WTC11 (cell line): ENCODE measurements at regions not wholly inside any gene's neighbourhood (a gene's known extent, or its start where the extent isn't known, plus 50 kb on each side); places are given as distances from the start of the nearest gene placed in this dataset.

ENCODE experiments used
- ATAC-seq: fragments of 200-7000 bp; cut with Tn5 transposase; 2 replicates; pipeline ENCODE4 v1.10.0; 2021; ENCODE audit warnings: mild to moderate bottlenecking, moderate library complexity
- CTCF ChIA-PET: fragments of 300-600 bp; sonication (Branson Sonifier 250); formaldehyde crosslinking; loops from one replicate; lab custom pipeline; 2021; ENCODE audit warnings: antibody characterized with exemption; lab: Charles Lee
- POLR2A ChIA-PET: fragments of 350-600 bp; sonication (Branson Sonifier 250); formaldehyde crosslinking; loops from one replicate; lab custom pipeline; 2021; ENCODE audit warnings: antibody characterized with exemption; lab: Charles Lee
- DNase-seq: peaks from one replicate; pipeline ENCODE4 v3.0.0; 2021; ENCODE audit warnings: low spot score
- H3K27ac Mint-ChIP-seq: 2 replicates; pipeline ENCODE4 v1.8.0; 2021; ENCODE audit warnings: mixed read lengths
- H3K27me3 Mint-ChIP-seq: 2 replicates; pipeline ENCODE4 v1.8.0; 2021; ENCODE audit warnings: low read depth, mild to moderate bottlenecking, moderate library complexity, mixed read lengths
- H3K36me3 Mint-ChIP-seq: 2 replicates; pipeline ENCODE4 v1.8.0; 2021; ENCODE audit warnings: mixed read lengths
- H3K4me1 Mint-ChIP-seq: 2 replicates; pipeline ENCODE4 v1.8.0; 2022; ENCODE audit warnings: mixed read lengths
- H3K4me3 Mint-ChIP-seq: 2 replicates; pipeline ENCODE4 v1.8.0; 2021; ENCODE audit warnings: mild to moderate bottlenecking, moderate library complexity, mixed read lengths
- H3K9me3 Mint-ChIP-seq: 2 replicates; pipeline ENCODE4 v1.8.0; 2021; ENCODE audit warnings: mixed read lengths
- AR ChIP-seq: fragments of 250-450 bp; sonication (Bioruptor Pico); IDR thresholded peaks from 2 replicates; pipeline ENCODE4 v1.9.0; 2021; ENCODE audit warnings: mild to moderate bottlenecking
- CREB1 ChIP-seq: sonication (generic); formaldehyde crosslinking; IDR thresholded peaks from 2 replicates; pipeline ENCODE4 v1.8.0; 2023; ENCODE audit warnings: mild to moderate bottlenecking, missing genetic modification reagents
- E2F4 ChIP-seq: sonication (generic); formaldehyde crosslinking; IDR thresholded peaks from 2 replicates; pipeline ENCODE4 v1.8.1; 2022; ENCODE audit warnings: low read depth, mild to moderate bottlenecking, moderate library complexity, missing genetic modification reagents, borderline replicate concordance
- ELF4 ChIP-seq: sonication (generic); formaldehyde crosslinking; IDR thresholded peaks from 2 replicates; pipeline ENCODE4 v1.8.1; 2022; ENCODE audit warnings: low read depth, mild to moderate bottlenecking, moderate library complexity, missing genetic modification reagents
- EMX1 ChIP-seq: fragments of 250-450 bp; sonication (Bioruptor Pico); IDR thresholded peaks from 2 replicates; pipeline ENCODE4 v1.8.0; 2021; ENCODE audit warnings: mild to moderate bottlenecking
- FOXJ3 ChIP-seq: sonication (generic); formaldehyde crosslinking; IDR thresholded peaks from 2 replicates; pipeline ENCODE4 v1.9.0; 2021; ENCODE audit warnings: missing genetic modification reagents, mild to moderate bottlenecking, borderline replicate concordance
- FOXP1 ChIP-seq: sonication (generic); formaldehyde crosslinking; IDR thresholded peaks from 2 replicates; pipeline ENCODE4 v1.8.0; 2022; ENCODE audit warnings: missing genetic modification reagents, mild to moderate bottlenecking, moderate library complexity, borderline replicate concordance
- FOXP4 ChIP-seq: sonication (generic); formaldehyde crosslinking; IDR thresholded peaks from 2 replicates; pipeline ENCODE4 v1.8.0; 2022; ENCODE audit warnings: mild to moderate bottlenecking, missing genetic modification reagents
- GABPB1 ChIP-seq: sonication (generic); formaldehyde crosslinking; IDR thresholded peaks from 2 replicates; pipeline ENCODE4 v1.8.1; 2023; ENCODE audit warnings: mild to moderate bottlenecking, missing genetic modification reagents
- HMGA2 ChIP-seq: fragments of 250-450 bp; sonication (Bioruptor Pico); IDR thresholded peaks from 2 replicates; pipeline ENCODE4 v1.4.0; 2021; ENCODE audit warnings: mild to moderate bottlenecking, moderate library complexity
- IRF1 ChIP-seq: sonication (generic); formaldehyde crosslinking; IDR thresholded peaks from 2 replicates; pipeline ENCODE4 v1.8.0; 2023; ENCODE audit warnings: missing genetic modification reagents
- KAT7 ChIP-seq: sonication (generic); formaldehyde crosslinking; IDR thresholded peaks from 2 replicates; pipeline ENCODE4 v1.8.1; 2023; ENCODE audit warnings: missing genetic modification reagents, mild to moderate bottlenecking, borderline replicate concordance
- MLX ChIP-seq: sonication (generic); formaldehyde crosslinking; IDR thresholded peaks from 2 replicates; pipeline ENCODE4 v1.8.1; 2023; ENCODE audit warnings: mild to moderate bottlenecking, missing genetic modification reagents, moderate library complexity
- MXD4 ChIP-seq: fragments of 250-450 bp; sonication (Bioruptor Pico); IDR thresholded peaks from 2 replicates; pipeline ENCODE4 v1.8.0; 2021; ENCODE audit warnings: mild to moderate bottlenecking, moderate library complexity, borderline replicate concordance
- PRRX2 ChIP-seq: fragments of 250-450 bp; sonication (Bioruptor Pico); IDR thresholded peaks from 2 replicates; pipeline ENCODE4 v1.8.0; 2021; ENCODE audit warnings: mild to moderate bottlenecking
- RELA ChIP-seq: sonication (generic); formaldehyde crosslinking; IDR thresholded peaks from 2 replicates; pipeline ENCODE4 v1.8.1; 2022; ENCODE audit warnings: missing genetic modification reagents, mild to moderate bottlenecking, borderline replicate concordance
- TEAD1 ChIP-seq: sonication (generic); formaldehyde crosslinking; IDR thresholded peaks from 2 replicates; pipeline ENCODE4 v1.8.0; 2022; ENCODE audit warnings: mild to moderate bottlenecking, missing genetic modification reagents
- TEAD4 ChIP-seq: sonication (generic); formaldehyde crosslinking; IDR thresholded peaks from 2 replicates; pipeline ENCODE4 v1.8.0; 2022; ENCODE audit warnings: mild to moderate bottlenecking, missing genetic modification reagents
- ZBTB43 ChIP-seq: sonication (generic); formaldehyde crosslinking; IDR thresholded peaks from 2 replicates; pipeline ENCODE4 v1.8.1; 2023; ENCODE audit warnings: mild to moderate bottlenecking, missing genetic modification reagents
- ZNF138 ChIP-seq: sonication (generic); formaldehyde crosslinking; conservative IDR thresholded peaks from 2 replicates; pipeline ENCODE4 v1.8.1; 2022; ENCODE audit warnings: mild to moderate bottlenecking, moderate library complexity, missing genetic modification reagents
- ZNF423 ChIP-seq: fragments of 250-450 bp; sonication (Bioruptor Pico); IDR thresholded peaks from 2 replicates; pipeline ENCODE4 v2.1.2; 2022; ENCODE audit warnings: mild to moderate bottlenecking, moderate library complexity
- ZNF671 ChIP-seq: fragments of 250-450 bp; sonication (Bioruptor Pico); IDR thresholded peaks from 2 replicates; pipeline ENCODE4 v1.8.0; 2021; ENCODE audit warnings: mild to moderate bottlenecking
- ZSCAN18 ChIP-seq: fragments of 250-450 bp; sonication (Bioruptor Pico); IDR thresholded peaks from 2 replicates; pipeline ENCODE4 v2.1.2; 2022; ENCODE audit warnings: mild to moderate bottlenecking, moderate library complexity

DNA sequence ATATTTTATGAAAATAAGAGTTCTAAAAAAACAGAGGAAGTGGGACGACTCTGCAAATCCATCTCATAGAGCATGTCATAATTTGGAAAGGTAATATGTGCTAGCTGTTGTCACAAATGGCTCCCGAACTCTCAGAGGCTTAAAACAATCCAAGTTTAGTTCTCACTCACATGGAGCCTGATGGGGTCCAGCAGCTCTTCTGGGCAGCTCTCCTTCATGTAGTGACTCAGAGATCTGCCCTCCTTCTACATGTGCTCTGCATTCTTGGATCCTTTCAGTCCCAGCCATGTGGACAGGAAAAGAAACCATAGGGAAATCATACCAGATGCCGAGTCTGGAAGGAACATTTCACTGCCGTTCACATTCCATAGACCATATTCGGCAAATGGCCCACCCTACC is 180.1 kb upstream of the APCDD1 start (continued):
- TF ChIP-seq IRF1 (CRISPR knock-in tag), result no peak
- no peak for TF ChIP-seq ELF4
- TF ChIP-seq KAT7 (CRISPR knock-in tag), result no peak

- Mint-ChIP-seq H3K36me3 (no peaks in the 10 kb centered on the region), H3K27ac (no peak overlapping the region), H3K9me3 (no peaks in the 10 kb centered on the region), H3K27me3 (no peaks in the 10 kb centered on the region; the same call in 1 of the 2 replicates), H3K4me3 (no peak overlapping the region), H3K4me1 (peaks cover 5% of the 10 kb centered on the region)
- no peak for DNase-seq
- no peak for ATAC-seq
- TF ChIP-seq TEAD4 (no peak), HMGA2 (CRISPR knock-in tag) (no peak), ZSCAN18 (CRISPR knock-in tag) (no peak), ZBTB43 (no peak), AR (CRISPR knock-in tag) (no peak)
- CTCF ChIA-PET, result no interaction called here
- POLR2A ChIA-PET, result no interaction called here
Measured at GRCh38 chr18:10275486-10275885, 178.9 kb upstream of the APCDD1 start.

- TF ChIP-seq GABPB1 (no peak), RELA (CRISPR knock-in tag) (no peak), E2F4 (CRISPR knock-in tag) (no peak), ZNF671 (no peak), CREB1 (CRISPR knock-in tag) (no peak)
- TF ChIP-seq, all 79 proteins: peak for 0
- Mint-ChIP-seq H3K4me1 (peaks cover 5% of the 10 kb centered on the region), H3K9me3 (no peaks in the 10 kb centered on the region), H3K27me3 (no peaks in the 10 kb centered on the region; the same call in 1 of the 2 replicates), H3K4me3 (no peak overlapping the region), H3K36me3 (no peaks in the 10 kb centered on the region), H3K27ac (no peak overlapping the region)
- ChIA-PET CTCF (no interaction called here), POLR2A (no interaction called here)
- no peak for ATAC-seq
- no peak for DNase-seq
Measured at GRCh38 chr18:10278265-10278664, 176.2 kb upstream of the APCDD1 start.

DNA sequence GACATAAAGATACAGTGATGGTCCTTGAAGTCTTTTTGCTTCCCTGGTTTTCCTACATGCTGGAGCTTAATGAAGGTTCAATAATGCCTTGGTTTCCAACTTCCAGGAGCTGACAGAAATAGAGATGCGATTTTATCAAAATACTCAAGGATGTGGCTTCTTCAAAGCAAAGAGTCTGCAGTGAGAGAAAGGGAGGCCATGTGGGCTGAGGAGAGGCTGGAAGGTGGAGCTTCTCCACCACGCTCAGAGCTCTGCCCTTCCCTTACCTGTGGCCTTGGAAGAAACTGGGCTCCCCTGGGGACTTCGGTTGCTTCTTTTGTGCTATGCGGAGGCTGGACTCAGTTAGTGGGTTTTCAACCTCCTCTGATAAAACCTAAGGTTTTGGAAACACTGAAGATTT is 175.0 kb upstream of the APCDD1 start:
- Mint-ChIP-seq H3K27me3 (no peaks in the 10 kb centered on the region), H3K27ac (no peak overlapping the region), H3K9me3 (no peaks in the 10 kb centered on the region), H3K4me3 (no peak overlapping the region), H3K4me1 (peaks cover 9% of the 10 kb centered on the region), H3K36me3 (no peaks in the 10 kb centered on the region)
- DNase-seq, result no peak
- no peak for ATAC-seq
- ChIA-PET CTCF (no interaction called here), POLR2A (no interaction called here)
- TF ChIP-seq ZNF138 (no peak), ZNF423 (CRISPR knock-in tag) (no peak), TEAD1 (no peak), FOXP1 (CRISPR knock-in tag) (no peak), FOXP4 (no peak), FOXJ3 (no peak), MXD4 (no peak), MLX (no peak), PRRX2 (no peak), TEAD4 (no peak), EMX1 (CRISPR knock-in tag) (no peak)
